ENCODE measurements at regions not wholly inside any gene's neighbourhood (a gene's known extent, or its start where the extent isn't known, plus 50 kb on each side); places are given as distances from the start of the nearest gene placed in this dataset.
"Not testable (repeated sequence)": the region's sequence is repeated elsewhere in the genome, so short reads cannot be mapped to it uniquely, and the experiment has no call there.

DNA sequence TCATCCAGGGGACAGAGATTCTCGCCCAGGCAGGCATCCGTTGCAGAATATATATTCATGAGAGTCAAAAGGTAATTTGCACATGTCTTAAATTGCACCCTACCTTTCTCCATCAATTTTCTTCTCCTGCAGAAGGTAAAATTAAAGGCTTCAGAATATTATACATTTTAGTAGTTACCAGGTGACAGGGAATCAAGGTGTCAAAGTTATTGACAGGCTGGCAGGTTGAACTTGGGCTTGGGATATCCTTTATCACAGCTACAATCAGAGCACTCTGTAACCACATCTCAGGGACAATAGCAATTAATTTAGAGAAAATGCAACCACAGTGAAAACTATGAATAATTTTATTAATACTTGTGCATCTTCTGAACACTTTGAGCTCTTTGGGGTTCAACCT, 66.9 kb upstream of the GSC start:
- Histone ChIP-seq H3K27me3 (ENCODE audit: control insufficient read depth in 3 of 3, insufficient read depth in 3 of 3, low read length in 3 of 3) (no peaks in the 10 kb centered on the region), H3K4me3 (ENCODE audit: low read length in 3 of 3) (no peak overlapping the region), H3K4me1 (ENCODE audit: control insufficient read depth in 3 of 3, insufficient read depth in 3 of 3, low read length in 3 of 3) (no peaks in the 10 kb centered on the region), H3K36me3 (ENCODE audit: control insufficient read depth in 3 of 3, insufficient read depth in 3 of 3, low read length in 3 of 3) (no peaks in the 10 kb centered on the region), H3K9ac (ENCODE audit: low read depth in 1 of 3, low read length in 3 of 3) (no peak overlapping the region), H3K9me3 (ENCODE audit: control insufficient read depth in 3 of 3, low read length in 3 of 3) (no peaks in the 10 kb centered on the region), H3K27ac (ENCODE audit: low read depth, low read length) (no peak overlapping the region)

DNA sequence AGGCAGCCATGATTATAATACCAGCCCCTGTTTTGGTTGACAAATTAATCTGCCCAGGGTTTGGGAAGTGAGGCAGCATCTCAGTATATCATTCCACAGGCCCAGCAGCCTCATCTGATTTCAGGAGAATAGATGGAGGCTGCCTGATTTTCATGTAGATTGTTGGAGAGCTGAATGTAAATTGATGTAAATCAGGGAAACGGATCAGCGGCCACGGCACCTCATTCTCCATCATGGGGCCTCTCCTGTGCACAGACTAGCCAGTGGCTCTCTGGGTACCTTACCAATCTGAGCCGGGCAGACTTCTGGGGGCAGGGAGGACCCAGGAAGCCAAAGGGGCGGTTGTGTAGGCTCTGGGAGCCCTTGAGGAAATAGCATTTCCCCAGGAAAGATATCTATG, 63.7 kb upstream of the GSC start:
- Histone ChIP-seq H3K9me3 (ENCODE audit: control insufficient read depth in 3 of 3, low read length in 3 of 3) (no peaks in the 10 kb centered on the region), H3K4me3 (ENCODE audit: low read length in 3 of 3) (no peak overlapping the region), H3K27ac (ENCODE audit: low read depth, low read length) (no peak overlapping the region), H3K9ac (ENCODE audit: low read depth in 1 of 3, low read length in 3 of 3) (no peak overlapping the region), H3K36me3 (ENCODE audit: control insufficient read depth in 3 of 3, insufficient read depth in 3 of 3, low read length in 3 of 3) (no peaks in the 10 kb centered on the region), H3K4me1 (ENCODE audit: control insufficient read depth in 3 of 3, insufficient read depth in 3 of 3, low read length in 3 of 3) (no peaks in the 10 kb centered on the region), H3K27me3 (ENCODE audit: control insufficient read depth in 3 of 3, insufficient read depth in 3 of 3, low read length in 3 of 3) (no peaks in the 10 kb centered on the region)

DNA sequence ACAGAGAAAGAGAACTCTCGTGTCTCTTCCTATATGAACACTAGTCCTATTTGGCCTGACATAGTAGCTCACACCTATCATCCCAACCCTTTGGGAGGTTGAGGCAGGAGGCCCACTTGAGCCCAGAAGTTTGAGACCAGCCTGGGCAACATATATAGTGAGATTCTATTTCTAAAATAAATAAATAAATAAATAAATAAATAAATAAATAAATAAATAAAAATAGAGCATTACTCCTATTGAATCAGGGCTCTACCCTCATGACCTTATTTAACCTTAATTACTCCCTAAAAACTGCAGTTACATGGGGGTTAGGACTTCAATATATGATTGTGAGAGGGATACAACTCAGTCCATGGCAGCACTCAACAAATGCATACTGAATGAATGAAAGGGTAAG, 61.2 kb upstream of the GSC start:
- Histone ChIP-seq H3K4me1 (ENCODE audit: control insufficient read depth in 3 of 3, insufficient read depth in 3 of 3, low read length in 3 of 3) (peaks cover 5 to 9% (median 5%) of the 10 kb centered on the region in 3 donors), H3K27ac (ENCODE audit: low read depth, low read length) (no peak overlapping the region), H3K9ac (ENCODE audit: low read depth in 1 of 3, low read length in 3 of 3) (no peak overlapping the region), H3K9me3 (ENCODE audit: control insufficient read depth in 3 of 3, low read length in 3 of 3) (no peaks in the 10 kb centered on the region), H3K4me3 (ENCODE audit: low read length in 3 of 3) (no peak overlapping the region), H3K27me3 (ENCODE audit: control insufficient read depth in 3 of 3, insufficient read depth in 3 of 3, low read length in 3 of 3) (no peaks in the 10 kb centered on the region), H3K36me3 (ENCODE audit: control insufficient read depth in 3 of 3, insufficient read depth in 3 of 3, low read length in 3 of 3) (no peaks in the 10 kb centered on the region)

DNA sequence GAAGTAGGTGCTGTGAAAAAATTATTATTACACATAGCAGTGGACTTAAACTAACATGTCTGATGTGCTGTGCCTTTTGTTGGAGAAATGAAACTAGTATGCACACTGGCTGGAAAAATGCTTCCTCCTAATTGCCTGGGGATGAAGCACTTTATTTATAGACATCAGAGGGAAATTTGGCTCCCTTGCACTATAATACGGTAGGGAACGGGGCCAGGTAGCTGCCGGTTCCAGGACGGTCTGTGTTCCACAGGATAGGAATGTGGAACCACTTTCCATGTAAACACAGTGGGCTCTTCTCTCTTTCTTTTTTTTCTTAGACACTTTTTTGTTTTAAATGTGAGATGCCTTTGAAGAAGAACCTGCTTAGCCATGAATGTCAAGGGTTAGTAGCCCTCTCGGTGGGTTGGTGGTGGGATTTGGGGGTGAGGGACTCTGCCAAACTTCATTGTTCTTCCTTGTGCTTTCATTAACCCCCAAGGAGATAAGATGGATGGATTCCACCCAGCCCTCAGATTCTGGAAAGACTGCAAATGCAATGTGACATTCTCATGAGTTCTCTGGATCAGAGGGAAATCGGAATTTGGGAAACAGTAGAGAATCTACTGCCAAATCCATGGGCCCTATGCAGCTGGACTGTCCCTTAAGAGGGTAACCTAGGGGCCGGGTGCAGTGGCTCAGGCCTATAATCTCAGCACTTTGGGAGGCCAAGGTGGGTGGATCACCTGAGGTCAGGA, 58.0 kb upstream of the GSC start:
- peaks cover 5 to 9% (median 5%) of the 10 kb centered on the region in 3 donors for H3K4me1 ChIP-seq (ENCODE audit: control insufficient read depth in 3 of 3, insufficient read depth in 3 of 3, low read length in 3 of 3)
- peaks cover 0 to 8% (median 5%) of the 10 kb centered on the region in 3 donors for H3K9me3 ChIP-seq (ENCODE audit: control insufficient read depth in 3 of 3, low read length in 3 of 3)
- H3K27ac ChIP-seq (ENCODE audit: low read depth, low read length), result no peak overlapping the region
- H3K4me3 ChIP-seq (ENCODE audit: low read length in 3 of 3), result peak overlapping the region; percentile 7 to 31 (median 17)
- H3K27me3 ChIP-seq (ENCODE audit: control insufficient read depth in 3 of 3, insufficient read depth in 3 of 3, low read length in 3 of 3), result no peaks in the 10 kb centered on the region
- no peaks in the 10 kb centered on the region for H3K36me3 ChIP-seq (ENCODE audit: control insufficient read depth in 3 of 3, insufficient read depth in 3 of 3, low read length in 3 of 3)
- no peak overlapping the region for H3K9ac ChIP-seq (ENCODE audit: low read depth in 1 of 3, low read length in 3 of 3)

DNA sequence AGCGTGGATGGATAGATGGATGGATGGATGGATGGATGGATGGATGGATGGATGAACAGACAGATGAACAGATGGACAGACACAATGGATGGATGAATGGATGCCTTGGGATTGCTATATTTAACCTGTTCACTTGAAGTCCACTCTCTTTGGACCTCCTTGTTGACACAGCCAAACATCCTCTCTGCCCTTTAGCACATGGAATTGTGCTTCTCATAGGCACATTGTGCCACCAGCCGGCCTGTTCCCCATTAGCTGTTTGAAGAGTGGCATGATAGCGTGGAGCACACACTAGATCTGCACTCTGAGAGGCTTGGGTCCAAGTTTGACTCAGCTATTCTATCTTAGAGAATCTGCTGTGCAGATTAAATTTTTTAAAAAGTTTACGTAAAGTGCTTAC, 56.9 kb upstream of the GSC start:
- H3K9ac ChIP-seq (ENCODE audit: low read depth in 1 of 3, low read length in 3 of 3), result no peak overlapping the region
- peaks cover 0 to 8% (median 5%) of the 10 kb centered on the region in 3 donors for H3K9me3 ChIP-seq (ENCODE audit: control insufficient read depth in 3 of 3, low read length in 3 of 3)
- no peak overlapping the region for H3K4me3 ChIP-seq (ENCODE audit: low read length in 3 of 3)
- peaks cover 0 to 3% (median 0%) of the 10 kb centered on the region in 3 donors for H3K27me3 ChIP-seq (ENCODE audit: control insufficient read depth in 3 of 3, insufficient read depth in 3 of 3, low read length in 3 of 3)
- no peak overlapping the region for H3K27ac ChIP-seq (ENCODE audit: low read depth, low read length)
- peaks cover 5 to 9% (median 5%) of the 10 kb centered on the region in 3 donors for H3K4me1 ChIP-seq (ENCODE audit: control insufficient read depth in 3 of 3, insufficient read depth in 3 of 3, low read length in 3 of 3)
- H3K36me3 ChIP-seq (ENCODE audit: control insufficient read depth in 3 of 3, insufficient read depth in 3 of 3, low read length in 3 of 3), result no peaks in the 10 kb centered on the region

DNA sequence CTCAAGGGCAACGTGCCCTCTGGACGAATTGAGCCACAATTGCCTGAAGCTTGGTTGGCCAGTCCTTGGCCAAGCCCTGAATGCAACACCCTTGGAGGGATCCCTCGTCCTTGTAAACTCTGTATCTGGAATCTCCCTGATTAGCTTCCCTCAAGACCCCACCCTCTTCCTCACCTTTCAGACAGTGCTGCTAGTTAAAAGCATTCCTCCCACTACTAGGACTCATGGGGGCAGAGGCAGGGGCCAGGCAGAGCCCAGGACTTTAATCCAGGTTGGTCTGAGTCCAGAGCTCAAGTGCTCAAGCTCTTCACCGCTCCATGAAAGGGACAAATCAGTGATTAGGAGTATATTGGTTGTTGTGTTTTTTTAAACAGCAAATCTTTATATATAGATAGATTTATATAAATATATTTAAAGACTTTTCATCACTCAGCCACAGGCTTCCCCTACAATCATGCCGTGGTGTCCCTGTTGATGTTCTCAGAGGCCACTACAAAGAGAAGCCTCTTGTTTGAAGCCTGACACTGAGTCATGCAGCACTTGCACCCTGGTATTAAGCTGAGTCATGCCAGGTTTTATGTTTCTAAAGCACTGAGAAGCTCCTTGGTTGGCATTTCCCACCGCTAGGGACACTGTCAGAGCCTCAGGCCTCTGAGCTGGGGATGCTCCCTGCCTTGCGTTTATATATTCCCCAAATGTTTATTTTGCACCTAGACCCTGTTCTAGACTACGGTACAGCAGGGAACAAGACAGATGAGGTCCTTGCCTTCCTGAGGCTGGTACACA, 53.8 kb upstream of the GSC start:
- Histone ChIP-seq H3K27ac (ENCODE audit: low read depth, low read length) (no peak overlapping the region), H3K4me3 (ENCODE audit: low read length in 3 of 3) (no peak overlapping the region), H3K4me1 (ENCODE audit: control insufficient read depth in 3 of 3, insufficient read depth in 3 of 3, low read length in 3 of 3) (peaks cover 5 to 9% (median 5%) of the 10 kb centered on the region in 3 donors), H3K9ac (ENCODE audit: low read depth in 1 of 3, low read length in 3 of 3) (no peak overlapping the region), H3K27me3 (ENCODE audit: control insufficient read depth in 3 of 3, insufficient read depth in 3 of 3, low read length in 3 of 3) (peaks cover 0 to 4% (median 0%) of the 10 kb centered on the region in 3 donors), H3K9me3 (ENCODE audit: control insufficient read depth in 3 of 3, low read length in 3 of 3) (peaks cover 0 to 10% (median 5%) of the 10 kb centered on the region in 3 donors), H3K36me3 (ENCODE audit: control insufficient read depth in 3 of 3, insufficient read depth in 3 of 3, low read length in 3 of 3) (no peaks in the 10 kb centered on the region)

DNA sequence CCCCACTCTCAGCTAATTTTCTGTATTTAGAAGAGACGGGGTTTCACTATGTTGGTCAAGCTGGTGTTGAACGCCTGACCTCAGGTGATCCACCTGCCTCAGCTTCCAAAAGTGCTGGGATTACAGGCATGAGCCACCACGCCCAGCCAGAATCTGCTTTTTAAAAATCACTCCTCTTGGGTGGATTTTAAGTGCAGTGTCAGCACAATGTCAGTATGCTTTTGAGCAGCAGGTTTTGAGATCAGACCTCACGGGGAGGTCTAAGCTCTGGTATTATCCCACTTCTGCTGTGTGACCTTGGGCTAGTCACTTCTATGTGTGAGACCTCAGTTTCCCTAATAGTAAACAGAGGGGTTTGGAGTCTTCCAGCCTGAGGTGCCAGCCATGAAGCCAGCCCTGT, 51.8 kb upstream of the GSC start:
- H3K27ac ChIP-seq (ENCODE audit: low read depth, low read length), result no peak overlapping the region
- H3K36me3 ChIP-seq (ENCODE audit: control insufficient read depth in 3 of 3, insufficient read depth in 3 of 3, low read length in 3 of 3), result no peaks in the 10 kb centered on the region
- no peaks in the 10 kb centered on the region for H3K4me1 ChIP-seq (ENCODE audit: control insufficient read depth in 3 of 3, insufficient read depth in 3 of 3, low read length in 3 of 3)
- no peak overlapping the region for H3K4me3 ChIP-seq (ENCODE audit: low read length in 3 of 3)
- peaks cover 0 to 14% (median 5%) of the 10 kb centered on the region in 3 donors for H3K9me3 ChIP-seq (ENCODE audit: control insufficient read depth in 3 of 3, low read length in 3 of 3)
- peaks cover 0 to 4% (median 0%) of the 10 kb centered on the region in 3 donors for H3K27me3 ChIP-seq (ENCODE audit: control insufficient read depth in 3 of 3, insufficient read depth in 3 of 3, low read length in 3 of 3)
- no peak overlapping the region for H3K9ac ChIP-seq (ENCODE audit: low read depth in 1 of 3, low read length in 3 of 3)

DNA sequence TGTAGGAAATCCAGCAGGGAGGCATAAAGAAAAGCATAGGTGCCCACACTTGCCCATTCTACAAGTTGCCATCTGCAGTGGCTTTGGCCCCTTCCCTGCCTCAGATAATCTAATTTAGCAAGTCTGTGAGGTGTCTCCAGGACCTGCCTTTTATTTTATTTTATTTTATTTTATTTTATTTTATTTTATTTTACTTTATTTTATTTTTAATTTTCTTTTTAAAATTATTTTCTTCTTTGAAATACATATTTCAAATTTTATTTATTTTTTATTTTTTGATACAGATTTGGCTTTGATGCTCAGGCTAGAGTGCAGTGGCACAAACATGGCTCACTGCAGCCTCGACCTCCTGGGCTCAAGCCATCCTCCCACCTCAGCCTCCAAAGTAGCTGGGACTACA, 51.0 kb upstream of the GSC start:
- not testable (repeated sequence) for H3K27me3 ChIP-seq (ENCODE audit: control insufficient read depth in 3 of 3, insufficient read depth in 3 of 3, low read length in 3 of 3); H3K4me1 ChIP-seq (ENCODE audit: control insufficient read depth in 3 of 3, insufficient read depth in 3 of 3, low read length in 3 of 3); H3K27ac ChIP-seq (ENCODE audit: low read depth, low read length); H3K9ac ChIP-seq (ENCODE audit: low read depth in 1 of 3, low read length in 3 of 3); H3K36me3 ChIP-seq (ENCODE audit: control insufficient read depth in 3 of 3, insufficient read depth in 3 of 3, low read length in 3 of 3); H3K4me3 ChIP-seq (ENCODE audit: low read length in 3 of 3)
- peaks cover 0 to 14% (median 5%) of the 10 kb centered on the region in 3 donors for H3K9me3 ChIP-seq (ENCODE audit: control insufficient read depth in 3 of 3, low read length in 3 of 3)
